ENCODE measurements at regions not wholly inside any gene's neighbourhood (a gene's known extent, or its start where the extent isn't known, plus 50 kb on each side); places are given as distances from the start of the nearest gene placed in this dataset.

GRCh38 chr21:28436286-28436932 lies 556.3 kb downstream of the LTN1 start:
- ChIA-PET CTCF (no interaction called here), POLR2A (no interaction called here)
- no peak overlapping the region for H3K4me3 Mint-ChIP-seq

DNA sequence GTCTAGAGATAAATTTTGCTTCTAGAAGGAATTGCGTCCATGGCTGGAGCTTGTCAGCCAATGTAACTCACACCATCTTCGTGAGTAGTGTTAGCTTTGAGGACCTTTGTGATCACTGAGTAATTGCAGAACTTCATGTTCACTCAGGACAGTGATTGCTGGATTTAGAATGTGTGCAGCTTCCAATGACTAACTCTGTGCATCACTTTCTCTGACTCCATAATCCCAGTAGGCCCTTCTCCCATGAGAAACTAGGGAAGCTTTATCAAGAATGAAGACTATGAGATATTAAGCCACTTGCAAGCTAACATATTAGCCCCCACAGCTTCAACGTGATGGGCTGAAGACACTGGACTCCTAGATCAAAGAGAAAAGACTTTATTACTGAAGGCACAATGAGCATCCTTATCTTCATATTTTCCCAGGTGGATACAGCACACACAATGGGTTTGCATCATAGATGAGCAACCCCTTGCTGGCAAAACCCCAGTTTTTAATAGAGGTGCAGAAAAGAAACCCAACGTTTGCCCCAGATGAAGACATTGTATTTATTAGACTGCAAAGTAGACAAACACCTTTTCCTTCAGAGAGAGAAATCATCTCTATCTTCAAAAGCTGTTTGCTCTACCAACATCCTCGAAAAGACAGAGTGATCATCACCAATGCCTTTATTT lies 561.0 kb downstream of the LTN1 start:
- no peaks in the 10 kb centered on the region for H3K36me3 Mint-ChIP-seq (ENCODE audit: low read depth)
- H3K9me3 Mint-ChIP-seq, result no peaks in the 10 kb centered on the region
- no peaks in the 10 kb centered on the region for H3K4me1 Mint-ChIP-seq
- ATAC-seq (ENCODE audit: low read depth) (no peak), DNase-seq (no peak)
- no peak overlapping the region for H3K27ac Mint-ChIP-seq
- no peaks in the 10 kb centered on the region for H3K27me3 Mint-ChIP-seq
- no peak overlapping the region for H3K4me3 Mint-ChIP-seq
- POLR2A ChIA-PET, result no interaction called here
- intact Hi-C loops (cut with micrococcal nuclease), result no loop called here
- no peak for TF ChIP-seq CTCF (IDR thresholded peaks at IDR 0.05)
- CTCF ChIA-PET, result no interaction called here

More at GRCh38 chr21:28436286-28436932, 556.3 kb downstream of the LTN1 start:
- no peak for TF ChIP-seq CTCF (IDR thresholded peaks at IDR 0.05)
- Mint-ChIP-seq H3K27ac (no peak overlapping the region), H3K36me3 (ENCODE audit: low read depth) (no peaks in the 10 kb centered on the region), H3K9me3 (no peaks in the 10 kb centered on the region), H3K27me3 (no peaks in the 10 kb centered on the region), H3K4me1 (no peaks in the 10 kb centered on the region)
- intact Hi-C loops (cut with micrococcal nuclease), result no loop called here
- no peak for ATAC-seq (ENCODE audit: low read depth)
- DNase-seq, result no peak

DNA sequence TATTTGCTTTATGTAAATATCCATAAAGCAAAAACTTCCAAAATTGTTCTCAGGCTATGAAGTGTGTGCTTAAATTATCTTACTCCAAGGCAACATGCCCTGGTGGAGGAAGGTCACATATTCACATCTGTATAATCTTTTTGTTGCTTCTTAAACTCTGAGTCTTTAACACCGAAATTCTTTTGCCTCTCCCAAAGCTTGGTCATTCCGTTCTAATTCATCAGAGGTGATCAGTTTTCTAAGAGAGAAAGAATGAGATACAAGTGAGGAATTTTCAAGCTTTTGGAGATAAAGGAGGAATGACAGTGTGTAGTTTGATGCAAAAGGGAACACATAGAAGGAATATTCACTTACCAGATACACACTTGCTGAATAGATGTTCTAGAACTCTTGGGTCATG lies 561.7 kb downstream of the LTN1 start:
- DNase-seq, result no peak
- no peaks in the 10 kb centered on the region for H3K27me3 Mint-ChIP-seq
- H3K36me3 Mint-ChIP-seq (ENCODE audit: low read depth), result no peaks in the 10 kb centered on the region
- POLR2A ChIA-PET, result no interaction called here
- H3K27ac Mint-ChIP-seq, result no peak overlapping the region
- no peak overlapping the region for H3K4me3 Mint-ChIP-seq
- no peak for ATAC-seq (ENCODE audit: low read depth)
- TF ChIP-seq CTCF (IDR thresholded peaks at IDR 0.05), result no peak
- H3K4me1 Mint-ChIP-seq, result no peaks in the 10 kb centered on the region
- no peaks in the 10 kb centered on the region for H3K9me3 Mint-ChIP-seq
- CTCF ChIA-PET, result no interaction called here
- intact Hi-C loops (cut with micrococcal nuclease), result no loop called here

DNA sequence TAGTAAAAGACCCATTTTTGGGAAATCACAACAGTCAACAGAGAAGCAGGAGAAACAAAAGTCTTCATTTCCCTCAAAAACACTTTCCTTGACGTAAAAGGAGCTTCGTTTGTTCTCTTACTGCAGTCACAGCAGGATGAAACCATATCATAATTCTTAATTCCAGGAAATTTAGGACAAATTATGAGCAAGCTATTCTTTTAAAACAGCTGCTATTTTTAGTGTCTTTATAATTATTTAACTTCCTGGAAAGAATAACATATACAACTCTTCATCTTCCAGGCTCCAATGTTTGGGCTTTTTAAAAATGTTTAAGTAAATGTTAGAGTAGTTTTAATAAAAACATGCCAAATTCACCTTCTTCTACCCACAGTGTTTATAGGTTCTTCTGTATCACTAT lies 563.5 kb downstream of the LTN1 start:
- intact Hi-C loops (cut with micrococcal nuclease), result no loop called here
- DNase-seq, result no peak
- Mint-ChIP-seq H3K27me3 (no peaks in the 10 kb centered on the region), H3K4me3 (no peak overlapping the region), H3K27ac (no peak overlapping the region), H3K36me3 (ENCODE audit: low read depth) (no peaks in the 10 kb centered on the region), H3K9me3 (no peaks in the 10 kb centered on the region), H3K4me1 (no peaks in the 10 kb centered on the region)
- ChIA-PET POLR2A (no interaction called here), CTCF (no interaction called here)
- ATAC-seq (ENCODE audit: low read depth), result no peak
- no peak for TF ChIP-seq CTCF (IDR thresholded peaks at IDR 0.05)

DNA sequence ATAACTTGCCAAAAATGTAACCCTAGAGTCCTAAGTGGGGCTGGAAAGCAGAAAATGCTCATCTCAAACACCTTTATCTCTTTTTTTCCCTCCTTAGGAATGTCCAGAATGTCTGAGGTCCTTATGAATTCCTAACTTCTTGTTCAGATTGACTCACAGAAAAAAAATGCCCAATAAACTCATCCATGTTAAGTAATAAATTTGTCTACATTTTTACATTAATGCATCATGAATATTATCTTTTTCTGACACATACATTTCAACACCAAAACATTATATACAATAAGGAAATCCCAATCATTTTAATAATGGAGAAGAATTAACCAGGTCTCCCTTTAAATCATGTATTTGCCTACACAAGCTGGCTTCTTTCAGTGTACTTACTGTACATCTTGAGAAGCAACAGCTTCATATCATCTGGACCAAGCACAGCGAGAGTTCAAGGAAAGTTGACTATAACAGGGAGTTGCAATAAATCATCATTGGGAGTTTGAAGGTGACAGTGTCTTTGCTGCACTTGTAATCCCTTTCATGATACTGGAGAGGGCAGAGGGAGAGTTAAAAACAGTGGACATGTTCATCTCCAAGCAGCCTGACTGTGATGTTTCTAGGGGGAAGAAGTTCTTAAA lies 565.2 kb downstream of the LTN1 start:
- no peaks in the 10 kb centered on the region for H3K27me3 Mint-ChIP-seq
- no peak for ATAC-seq (ENCODE audit: low read depth)
- H3K4me3 Mint-ChIP-seq, result no peak overlapping the region
- no peaks in the 10 kb centered on the region for H3K36me3 Mint-ChIP-seq (ENCODE audit: low read depth)
- H3K9me3 Mint-ChIP-seq, result no peaks in the 10 kb centered on the region
- no peak overlapping the region for H3K27ac Mint-ChIP-seq
- no peaks in the 10 kb centered on the region for H3K4me1 Mint-ChIP-seq
- POLR2A ChIA-PET, result no interaction called here
- DNase-seq, result no peak
- TF ChIP-seq CTCF (IDR thresholded peaks at IDR 0.05), result no peak
- CTCF ChIA-PET, result no interaction called here
- intact Hi-C loops (cut with micrococcal nuclease), result no loop called here

Measured in activated B cell treated with CpG ODN at 0.5 μM for 24 hours (primary cell).